Stomach smooth muscle (tissue), 2 donors: ENCODE measurements at regions not wholly inside any gene's neighbourhood (a gene's known extent, or its start where the extent isn't known, plus 50 kb on each side); places are given as distances from the start of the nearest gene placed in this dataset.

Experiments
- H3K27ac ChIP-seq: one replicate; pipeline ENCODE4 v1.7.0; 2013; ENCODE audit warnings: mild to moderate bottlenecking, low read length, inconsistent platforms
- H3K27me3 ChIP-seq, 2 donors: one replicate each; pipeline ENCODE4 v1.7.0; 2013; ENCODE audit warnings: low read length in 2 of 2; ENCODE audit not compliant: insufficient read depth in 2 of 2, control insufficient read depth in 1 of 2
- H3K36me3 ChIP-seq, 2 donors: one replicate each; pipeline ENCODE4 v1.7.0; 2013; ENCODE audit warnings: low read length in 2 of 2; ENCODE audit not compliant: control insufficient read depth in 2 of 2, insufficient read depth in 2 of 2
- H3K4me1 ChIP-seq: one replicate; pipeline ENCODE4 v1.7.0; 2013; ENCODE audit warnings: low read length; ENCODE audit not compliant: control insufficient read depth, insufficient read depth
- H3K4me3 ChIP-seq, 2 donors: one replicate each; pipeline ENCODE4 v1.7.0; 2013; ENCODE audit warnings: low read length in 2 of 2
- H3K9ac ChIP-seq, 2 donors: one replicate each; pipeline ENCODE4 v1.7.0; 2013; ENCODE audit warnings: low read length in 2 of 2, mild to moderate bottlenecking in 1 of 2
- H3K9me3 ChIP-seq, 2 donors: one replicate each; pipeline ENCODE4 v1.7.0; 2013; ENCODE audit warnings: low read length in 2 of 2; ENCODE audit not compliant: control insufficient read depth in 2 of 2
- donor health status: healthy.
- donor health status: Pancreatic carcinoma.

DNA sequence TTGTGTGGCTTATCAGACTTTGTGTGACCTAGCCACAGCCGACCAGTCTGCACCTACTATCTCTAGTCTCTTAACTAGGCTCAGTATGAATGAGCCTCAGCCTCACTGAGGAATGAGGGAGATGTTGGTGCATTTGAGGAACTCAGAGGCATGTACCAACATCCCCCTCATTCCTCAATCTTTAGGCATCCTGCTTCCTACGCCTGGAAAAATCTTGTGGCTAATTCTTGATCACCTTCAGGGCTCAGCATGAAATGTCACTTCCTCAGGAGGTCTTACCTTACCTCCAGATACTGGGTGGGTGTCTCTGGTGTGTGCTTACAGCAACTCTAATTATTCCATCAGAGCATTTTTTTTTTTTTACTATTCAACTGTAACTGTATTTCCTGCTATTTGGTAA lies 148.8 kb upstream of the TMCC3 start:
- H3K9me3 ChIP-seq: no peaks in the 10 kb centered on the region
- no peaks in the 10 kb centered on the region for H3K27me3 ChIP-seq
- H3K27ac ChIP-seq: no peak overlapping the region
- no peak overlapping the region for H3K9ac ChIP-seq
- no peak overlapping the region for H3K4me3 ChIP-seq
- no peaks in the 10 kb centered on the region for H3K4me1 ChIP-seq
- H3K36me3 ChIP-seq: no peaks in the 10 kb centered on the region

- H3K27ac ChIP-seq: no peak overlapping the region
- H3K36me3 ChIP-seq: no peaks in the 10 kb centered on the region
- no peaks in the 10 kb centered on the region for H3K27me3 ChIP-seq
- no peak overlapping the region for H3K9ac ChIP-seq
- no peak overlapping the region for H3K4me3 ChIP-seq
- H3K9me3 ChIP-seq: no peaks in the 10 kb centered on the region
- no peaks in the 10 kb centered on the region for H3K4me1 ChIP-seq
These were observed 147.8 kb upstream of the TMCC3 start for GRCh38 chr12:94798113-94798512.

GRCh38 chr12:94795520-94795919 lies 145.2 kb upstream of the TMCC3 start:
- no peak overlapping the region for H3K27ac ChIP-seq
- H3K27me3 ChIP-seq: no peaks in the 10 kb centered on the region
- H3K4me1 ChIP-seq: no peaks in the 10 kb centered on the region
- H3K4me3 ChIP-seq: no peak overlapping the region
- no peaks in the 10 kb centered on the region for H3K36me3 ChIP-seq
- H3K9ac ChIP-seq: no peak overlapping the region
- no peaks in the 10 kb centered on the region for H3K9me3 ChIP-seq

- H3K27me3 ChIP-seq: no peaks in the 10 kb centered on the region
- no peaks in the 10 kb centered on the region for H3K4me1 ChIP-seq
- H3K9ac ChIP-seq: no peak overlapping the region
- H3K36me3 ChIP-seq: no peaks in the 10 kb centered on the region
- H3K4me3 ChIP-seq: no peak overlapping the region
- H3K27ac ChIP-seq: no peak overlapping the region
- no peaks in the 10 kb centered on the region for H3K9me3 ChIP-seq
These were observed 144.7 kb upstream of the TMCC3 start for GRCh38 chr12:94795044-94795443.

- Histone ChIP-seq H3K27ac (no peak overlapping the region), H3K27me3 (no peaks in the 10 kb centered on the region), H3K9me3 (no peaks in the 10 kb centered on the region), H3K9ac (no peak overlapping the region), H3K36me3 (no peaks in the 10 kb centered on the region), H3K4me3 (peak overlapping the region in 1 of 2 donors; percentile 4), H3K4me1 (no peaks in the 10 kb centered on the region)
These were observed 142.8 kb upstream of the TMCC3 start for GRCh38 chr12:94793191-94793595.

DNA sequence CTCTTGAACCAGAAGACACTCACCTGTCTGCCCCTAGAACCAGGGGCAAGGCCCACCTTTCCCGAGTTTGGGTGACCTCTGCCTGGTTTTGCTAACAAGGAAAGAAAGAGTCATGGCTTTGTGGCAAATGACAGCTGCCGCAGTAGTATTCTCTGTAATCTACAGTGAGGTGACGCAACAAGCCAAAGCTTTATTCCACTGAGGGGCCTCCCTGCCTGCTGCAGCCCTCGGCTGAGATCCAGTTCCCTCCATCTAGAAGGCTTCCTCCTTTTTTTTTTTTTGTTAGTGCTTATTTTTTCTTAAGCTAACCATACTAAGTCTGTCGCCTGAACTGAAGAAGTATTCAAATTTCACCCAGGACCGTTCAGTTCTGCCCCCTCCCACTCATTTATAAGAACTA lies 142.3 kb upstream of the TMCC3 start:
- Histone ChIP-seq H3K9ac (no peak overlapping the region), H3K4me3 (no peak overlapping the region), H3K36me3 (no peaks in the 10 kb centered on the region)

GRCh38 chr12:94791933-94792332 lies 141.6 kb upstream of the TMCC3 start:
- Histone ChIP-seq H3K27ac (no peak overlapping the region), H3K9me3 (no peaks in the 10 kb centered on the region), H3K9ac (no peak overlapping the region), H3K36me3 (no peaks in the 10 kb centered on the region), H3K4me1 (no peaks in the 10 kb centered on the region), H3K27me3 (no peaks in the 10 kb centered on the region), H3K4me3 (no peak overlapping the region)

More for the DNA sequence above, 142.3 kb upstream of the TMCC3 start:
- no peak overlapping the region for H3K27ac ChIP-seq
- H3K9me3 ChIP-seq: no peaks in the 10 kb centered on the region
- no peaks in the 10 kb centered on the region for H3K4me1 ChIP-seq
- H3K27me3 ChIP-seq: no peaks in the 10 kb centered on the region

GRCh38 chr12:94790825-94791224 lies 140.5 kb upstream of the TMCC3 start:
- H3K27ac ChIP-seq: no peak overlapping the region

DNA sequence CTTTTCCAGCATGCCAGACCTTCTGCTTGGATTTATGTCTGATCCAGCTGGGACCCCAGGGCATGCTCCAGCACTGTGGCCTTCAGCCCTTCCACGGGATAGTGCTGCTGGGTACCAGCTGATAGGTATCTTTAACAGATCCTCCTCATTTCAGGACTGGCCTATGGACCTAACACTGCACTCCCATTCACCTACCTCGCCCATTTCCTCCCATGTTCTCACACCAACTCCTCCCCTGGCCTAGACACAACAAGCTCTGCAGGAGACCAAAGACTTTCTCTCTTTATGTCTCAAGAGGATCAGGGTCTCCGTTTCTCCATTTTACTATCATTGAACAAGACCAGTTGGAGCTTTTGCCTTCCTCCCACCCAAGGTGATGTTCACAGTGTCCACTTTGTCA lies 140.0 kb upstream of the TMCC3 start:
- H3K9ac ChIP-seq: no peak overlapping the region
- H3K4me1 ChIP-seq: no peaks in the 10 kb centered on the region
- no peaks in the 10 kb centered on the region for H3K27me3 ChIP-seq
- no peak overlapping the region for H3K27ac ChIP-seq
- no peaks in the 10 kb centered on the region for H3K9me3 ChIP-seq
- no peaks in the 10 kb centered on the region for H3K36me3 ChIP-seq
- H3K4me3 ChIP-seq: no peak overlapping the region

More at GRCh38 chr12:94790825-94791224, 140.5 kb upstream of the TMCC3 start:
- Histone ChIP-seq H3K36me3 (no peaks in the 10 kb centered on the region), H3K9ac (no peak overlapping the region), H3K9me3 (no peaks in the 10 kb centered on the region), H3K27me3 (no peaks in the 10 kb centered on the region), H3K4me1 (no peaks in the 10 kb centered on the region), H3K4me3 (no peak overlapping the region)

DNA sequence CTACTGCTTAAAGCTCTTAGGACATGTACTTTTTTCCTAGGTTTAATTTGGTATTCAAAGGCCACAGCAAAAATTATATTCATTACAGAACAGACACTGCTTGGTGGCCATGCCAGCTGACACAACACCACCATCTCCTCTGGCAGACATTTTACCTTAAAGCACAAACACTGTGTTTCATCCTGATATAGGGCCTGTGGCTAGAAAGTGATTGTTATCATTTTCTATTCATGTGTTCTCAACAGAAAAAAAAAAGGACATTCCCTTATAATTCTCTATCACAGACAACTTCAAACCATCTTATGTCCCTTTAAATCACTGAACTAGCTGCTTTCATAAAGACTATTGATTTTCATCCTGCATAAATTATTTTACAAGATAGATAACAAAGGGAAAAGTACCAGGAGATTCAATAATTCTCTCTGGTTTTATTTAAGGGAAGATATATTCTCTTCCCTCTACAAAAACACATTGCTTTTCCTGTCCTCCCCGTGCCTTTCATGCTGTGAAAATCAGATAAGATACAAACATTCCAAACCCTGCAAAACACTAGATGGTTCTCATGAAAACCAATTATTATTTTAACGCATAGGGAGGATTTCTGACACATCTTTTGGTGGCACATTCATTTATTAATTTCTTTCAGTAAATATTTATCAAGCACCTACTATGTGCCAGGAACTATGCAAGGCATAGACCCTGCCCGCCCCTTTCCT lies 139.3 kb upstream of the TMCC3 start:
- Histone ChIP-seq H3K4me3 (no peak overlapping the region), H3K9me3 (no peaks in the 10 kb centered on the region), H3K27ac (no peak overlapping the region), H3K36me3 (no peaks in the 10 kb centered on the region), H3K4me1 (no peaks in the 10 kb centered on the region), H3K27me3 (no peaks in the 10 kb centered on the region), H3K9ac (no peak overlapping the region)

DNA sequence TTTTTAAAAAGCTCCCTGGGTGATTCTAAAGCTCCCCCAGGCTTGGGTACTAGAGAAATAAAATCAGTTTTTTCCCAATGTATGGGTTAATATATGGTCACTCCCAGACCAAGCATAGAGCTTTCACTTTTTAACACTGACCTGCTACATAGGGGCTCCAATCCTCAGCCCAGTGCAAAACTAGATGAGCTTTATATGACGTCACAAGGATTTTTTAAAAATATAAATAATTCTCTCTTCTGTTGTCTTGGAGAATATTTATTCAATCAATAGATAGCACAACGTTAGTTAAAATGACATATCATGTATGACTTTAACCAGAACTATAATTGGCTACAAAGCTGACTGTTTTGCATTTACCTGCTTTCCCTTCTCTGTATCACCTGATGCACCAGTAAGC lies 137.9 kb upstream of the TMCC3 start:
- H3K9me3 ChIP-seq: no peaks in the 10 kb centered on the region
- no peaks in the 10 kb centered on the region for H3K27me3 ChIP-seq
- H3K9ac ChIP-seq: no peak overlapping the region
- no peak overlapping the region for H3K4me3 ChIP-seq
- H3K27ac ChIP-seq: no peak overlapping the region
- H3K36me3 ChIP-seq: no peaks in the 10 kb centered on the region
- no peaks in the 10 kb centered on the region for H3K4me1 ChIP-seq
